Mononuclear cell (primary cell): ENCODE measurements at regions not wholly inside any gene's neighbourhood (a gene's known extent, or its start where the extent isn't known, plus 50 kb on each side); places are given as distances from the start of the nearest gene placed in this dataset.
"Not testable (repeated sequence)": the region's sequence is repeated elsewhere in the genome, so short reads cannot be mapped to it uniquely, and the experiment has no call there.

Source experiments
- H3K27me3 ChIP-seq: 2 replicates; pipeline ENCODE4 v1.6.0; 2011; ENCODE audit warnings: low read length, control low read depth; ENCODE audit not compliant: insufficient read depth
- H3K4me1 ChIP-seq: 2 replicates; pipeline ENCODE4 v1.5.1; 2011; ENCODE audit warnings: mild to moderate bottlenecking, low read length, control low read depth; ENCODE audit not compliant: insufficient read depth
- H3K4me3 ChIP-seq: 2 replicates; pipeline ENCODE4 v1.5.1; 2011; ENCODE audit warnings: mild to moderate bottlenecking, low read length, moderate library complexity
- H3K9me3 ChIP-seq: 2 replicates; pipeline ENCODE4 v1.5.1; 2011; ENCODE audit warnings: low read depth, mild to moderate bottlenecking, control low read depth, low read length

GRCh38 chr3:197404030-197404429 is 105.6 kb upstream of the DLG1 start:
- no peaks in the 10 kb centered on the region for H3K9me3 ChIP-seq
- no peaks in the 10 kb centered on the region for H3K4me1 ChIP-seq
- no peak overlapping the region for H3K4me3 ChIP-seq
- H3K27me3 ChIP-seq = no peaks in the 10 kb centered on the region

- not testable (repeated sequence) for H3K4me3 ChIP-seq, H3K9me3 ChIP-seq, H3K27me3 ChIP-seq, H3K4me1 ChIP-seq
Measured at GRCh38 chr3:197402401-197402800, 104.0 kb upstream of the DLG1 start.

GRCh38 chr3:197399486-197399885 is 101.1 kb upstream of the DLG1 start:
- Histone ChIP-seq H3K27me3 (no peaks in the 10 kb centered on the region), H3K4me1 (no peaks in the 10 kb centered on the region), H3K9me3 (no peaks in the 10 kb centered on the region), H3K4me3 (no peak overlapping the region)

- Histone ChIP-seq H3K4me3 (no peak overlapping the region), H3K4me1 (no peaks in the 10 kb centered on the region), H3K9me3 (no peaks in the 10 kb centered on the region), H3K27me3 (no peaks in the 10 kb centered on the region)
Measured at GRCh38 chr3:197398286-197398878, 100.0 kb upstream of the DLG1 start.

- Histone ChIP-seq H3K4me1 (no peaks in the 10 kb centered on the region), H3K4me3 (no peak overlapping the region), H3K27me3 (no peaks in the 10 kb centered on the region), H3K9me3 (no peaks in the 10 kb centered on the region)
Measured at GRCh38 chr3:197397838-197398237, 99.4 kb upstream of the DLG1 start.

- H3K27me3 ChIP-seq = no peaks in the 10 kb centered on the region
- H3K9me3 ChIP-seq = peaks cover 6% of the 10 kb centered on the region
- H3K4me1 ChIP-seq = no peaks in the 10 kb centered on the region
- H3K4me3 ChIP-seq = no peak overlapping the region
Measured at GRCh38 chr3:197394464-197395321, 96.3 kb upstream of the DLG1 start.

- H3K9me3 ChIP-seq, H3K27me3 ChIP-seq, H3K4me3 ChIP-seq, H3K4me1 ChIP-seq: not testable (repeated sequence)
Measured at GRCh38 chr3:197394126-197394463, 95.7 kb upstream of the DLG1 start.

- Histone ChIP-seq H3K9me3 (peaks cover 6% of the 10 kb centered on the region), H3K4me1 (no peaks in the 10 kb centered on the region), H3K27me3 (peaks cover 4% of the 10 kb centered on the region), H3K4me3 (no peak overlapping the region)
Measured at GRCh38 chr3:197393711-197394110, 95.3 kb upstream of the DLG1 start.

GRCh38 chr3:197392961-197393360 is 94.5 kb upstream of the DLG1 start:
- peaks cover 4% of the 10 kb centered on the region for H3K27me3 ChIP-seq
- no peak overlapping the region for H3K4me3 ChIP-seq
- H3K9me3 ChIP-seq = peaks cover 6% of the 10 kb centered on the region

GRCh38 chr3:197381371-197381770 is 83.0 kb upstream of the DLG1 start:
- Histone ChIP-seq H3K4me3 (no peak overlapping the region), H3K4me1 (no peaks in the 10 kb centered on the region), H3K27me3 (peaks cover 4% of the 10 kb centered on the region), H3K9me3 (peaks cover 17% of the 10 kb centered on the region)

More at GRCh38 chr3:197392961-197393360, 94.5 kb upstream of the DLG1 start:
- no peaks in the 10 kb centered on the region for H3K4me1 ChIP-seq

GRCh38 chr3:197380786-197381185 is 82.4 kb upstream of the DLG1 start:
- H3K4me3 ChIP-seq = no peak overlapping the region
- peaks cover 4% of the 10 kb centered on the region for H3K27me3 ChIP-seq
- no peaks in the 10 kb centered on the region for H3K4me1 ChIP-seq
- H3K9me3 ChIP-seq = peaks cover 11% of the 10 kb centered on the region

- Histone ChIP-seq H3K4me1 (no peaks in the 10 kb centered on the region), H3K27me3 (no peaks in the 10 kb centered on the region), H3K9me3 (peaks cover 2% of the 10 kb centered on the region), H3K4me3 (no peak overlapping the region)
Measured at GRCh38 chr3:197378985-197379718, 80.7 kb upstream of the DLG1 start.

- Histone ChIP-seq H3K4me3 (no peak overlapping the region), H3K27me3 (no peaks in the 10 kb centered on the region), H3K9me3 (no peaks in the 10 kb centered on the region), H3K4me1 (no peaks in the 10 kb centered on the region)
Measured at GRCh38 chr3:197376735-197377555, 78.5 kb upstream of the DLG1 start.

GRCh38 chr3:197376020-197376419 is 77.6 kb upstream of the DLG1 start:
- Histone ChIP-seq H3K27me3 (no peaks in the 10 kb centered on the region), H3K4me3 (no peak overlapping the region)

GRCh38 chr3:197375001-197375441 is 76.6 kb upstream of the DLG1 start:
- Histone ChIP-seq H3K27me3 (no peaks in the 10 kb centered on the region), H3K4me1 (no peaks in the 10 kb centered on the region), H3K9me3 (no peaks in the 10 kb centered on the region), H3K4me3 (no peak overlapping the region)

More at GRCh38 chr3:197376020-197376419, 77.6 kb upstream of the DLG1 start:
- H3K4me1 ChIP-seq = no peaks in the 10 kb centered on the region
- H3K9me3 ChIP-seq = no peaks in the 10 kb centered on the region
